ENCODE measurements at regions not wholly inside any gene's neighbourhood (a gene's known extent, or its start where the extent isn't known, plus 50 kb on each side); places are given as distances from the start of the nearest gene placed in this dataset.

DNA sequence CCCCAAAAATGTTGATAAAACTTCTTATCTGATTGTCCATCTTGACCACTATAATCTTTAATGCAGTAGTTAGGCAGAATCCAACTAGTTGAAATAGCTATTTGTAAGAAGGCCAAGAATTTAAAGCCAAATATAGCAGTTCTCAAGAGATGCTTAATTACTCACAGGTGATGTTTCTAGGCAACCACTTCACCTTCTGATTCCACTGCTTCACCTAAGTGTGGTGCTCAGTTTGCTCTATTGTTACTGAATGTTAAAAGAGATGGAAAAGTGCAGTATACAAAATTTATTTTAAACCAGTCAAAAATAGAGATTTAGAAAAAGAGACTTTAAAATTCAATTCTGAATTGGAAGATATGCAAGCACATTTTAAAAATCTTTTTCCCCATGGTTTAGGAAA is 539.4 kb downstream of the ZNF804A start:
- Histone ChIP-seq H2BK20ac (ENCODE audit: low read depth, low read length, poor library complexity, severe bottlenecking) (no peak overlapping the region), H3K27ac (ENCODE audit: insufficient read length, low read depth, low read length) (no peak overlapping the region), H2BK15ac (ENCODE audit: low read depth, low read length) (no peak overlapping the region), H3K4ac (ENCODE audit: low read depth, low read length) (no peak overlapping the region), H2AK5ac (ENCODE audit: insufficient read length, low read length) (no peak overlapping the region), H3K9me3 (ENCODE audit: control insufficient read depth, low read depth, low read length) (no peaks in the 10 kb centered on the region), H3K9ac (ENCODE audit: extremely low read depth, insufficient read length, low read length) (no peak overlapping the region), H2BK120ac (ENCODE audit: low read depth, low read length, poor library complexity, severe bottlenecking) (no peak overlapping the region), H2BK12ac (ENCODE audit: insufficient read length, low read depth, low read length) (no peak overlapping the region), H3K27me3 (ENCODE audit: insufficient read depth, low read length) (no peaks in the 10 kb centered on the region), H3K79me2 (ENCODE audit: insufficient read depth, low read length) (no peaks in the 10 kb centered on the region), H3K4me1 (ENCODE audit: insufficient read depth, low read length) (no peaks in the 10 kb centered on the region), H4K20me1 (ENCODE audit: control insufficient read depth, insufficient read depth, insufficient read length) (no peaks in the 10 kb centered on the region), H3K23ac (ENCODE audit: insufficient read length, low read depth, low read length) (no peak overlapping the region), H4K5ac (ENCODE audit: insufficient read length, low read depth, low read length) (no peak overlapping the region), H3K79me1 (ENCODE audit: insufficient read depth, low read depth, low read length, poor library complexity, severe bottlenecking) (no peaks in the 10 kb centered on the region), H3K14ac (ENCODE audit: insufficient read depth, low read length) (no peak overlapping the region), H3K4me2 (ENCODE audit: insufficient read depth, insufficient read length, low read length) (no peak overlapping the region), H4K8ac (replicated peaks; ENCODE audit: insufficient read length, low read depth, low read length) (no peak overlapping the region), H4K91ac (ENCODE audit: insufficient read length, low read depth, low read length) (no peak overlapping the region), H2BK5ac (ENCODE audit: insufficient read length, low read length) (no peak overlapping the region), H3K23me2 (ENCODE audit: insufficient read length, low read depth, low read length, poor library complexity, severe bottlenecking) (no peaks in the 10 kb centered on the region), H3K56ac (ENCODE audit: insufficient read length, low read depth, low read length) (no peak overlapping the region), H3T11ph (ENCODE audit: low read length) (no peak overlapping the region), H3K18ac (ENCODE audit: insufficient read length, low read depth, low read length) (no peak overlapping the region), H2AFZ (ENCODE audit: low read length) (no peak overlapping the region)
- Mint-ChIP-seq H3K4me3 (no peak overlapping the region), H3K4me1 (peaks cover 6 to 8% of the 10 kb centered on the region in 2 experiments), H3K27me3 (ENCODE audit: low read depth) (no peaks in the 10 kb centered on the region), H3K9me3 (peaks cover 5% of the 10 kb centered on the region in 2 experiments; a peak in 3 of 5 replicates), H3K27ac (no peak overlapping the region), H3K36me3 (ENCODE audit: insufficient read depth in 1 of 3, low read depth in 3 of 3) (peaks cover 0 to 6% (median 5%) of the 10 kb centered on the region in 3 experiments; a peak in 5 of 7 replicates)
- TF ChIP-seq CTCF (conservative IDR thresholded peaks at IDR 0.05) = no peak
- no peak for DNase-seq

Data from H9 (cell line).